SK-N-SH treated with all-trans-retinoic acid at 6 μM for 48 hours (cell line): ENCODE measurements at regions not wholly inside any gene's neighbourhood (a gene's known extent, or its start where the extent isn't known, plus 50 kb on each side); places are given as distances from the start of the nearest gene placed in this dataset.

Experiments used
- ATAC-seq: fragments of 200-7000 bp; cut with Tn5 transposase; 3 replicates; pipeline ENCODE4 v1.9.1; 2020; ENCODE audit warnings: mild to moderate bottlenecking, moderate library complexity
- ARNTL ChIP-seq: fragments of 450-650 bp; formaldehyde crosslinking; IDR thresholded peaks from 2 replicates; pipeline ENCODE4 v1.5.0; 2020; ENCODE audit warnings: low read depth, mild to moderate bottlenecking, moderate library complexity, borderline replicate concordance
- BACH2 ChIP-seq: fragments of 250-450 bp; sonication (Bioruptor Pico); IDR thresholded peaks from 2 replicates; pipeline ENCODE4 v1.9.0; 2021; ENCODE audit warnings: mild to moderate bottlenecking, borderline replicate concordance
- CSDC2 ChIP-seq: fragments of 250-450 bp; sonication (Bioruptor Pico); IDR thresholded peaks from 2 replicates; pipeline ENCODE4 v1.5.0; 2020; ENCODE audit warnings: mild to moderate bottlenecking, moderate library complexity
- ESRRG ChIP-seq: fragments of 250-450 bp; sonication (Bioruptor Pico); IDR thresholded peaks from 2 replicates; pipeline ENCODE4 v1.6.1; 2021; ENCODE audit warnings: mild to moderate bottlenecking
- GLIS3 ChIP-seq: fragments of 250-450 bp; sonication (Bioruptor Pico); IDR thresholded peaks from 2 replicates; pipeline ENCODE4 v1.5.0; 2020; ENCODE audit warnings: mild to moderate bottlenecking, moderate library complexity
- ISL1 ChIP-seq: fragments of 250-450 bp; sonication (Bioruptor Pico); IDR thresholded peaks from 2 replicates; pipeline ENCODE4 v2.1.2; 2022; ENCODE audit warnings: mild to moderate bottlenecking, moderate library complexity
- OSR1 ChIP-seq: fragments of 250-450 bp; sonication (Bioruptor Pico); IDR thresholded peaks from 2 replicates; pipeline ENCODE4 v1.8.0; 2022; ENCODE audit warnings: moderate library complexity, mild to moderate bottlenecking, inconsistent platforms
- PPARA ChIP-seq: fragments of 250-450 bp; sonication (Bioruptor Pico); IDR thresholded peaks from 2 replicates; pipeline ENCODE4 v1.5.0; 2020; ENCODE audit warnings: mild to moderate bottlenecking, borderline replicate concordance
- RARB ChIP-seq: fragments of 250-450 bp; sonication (Bioruptor Pico); IDR thresholded peaks from 2 replicates; pipeline ENCODE4 v1.8.0; 2021; ENCODE audit warnings: mild to moderate bottlenecking, moderate library complexity
- SNAI2 ChIP-seq: fragments of 250-450 bp; sonication (Bioruptor Pico); IDR thresholded peaks from 2 replicates; pipeline ENCODE4 v1.5.0; 2020; ENCODE audit warnings: mild to moderate bottlenecking, moderate library complexity
- TCF4 ChIP-seq: fragments of 250-450 bp; sonication (Bioruptor Pico); IDR thresholded peaks from 2 replicates; pipeline ENCODE4 v1.8.0; 2021; ENCODE audit warnings: mild to moderate bottlenecking, moderate library complexity, borderline replicate concordance
- TOX ChIP-seq: fragments of 250-450 bp; sonication (Bioruptor Pico); IDR thresholded peaks from 2 replicates; pipeline ENCODE4 v1.8.0; 2021; ENCODE audit warnings: mild to moderate bottlenecking, moderate library complexity, borderline replicate concordance
- ZC3H10 ChIP-seq: fragments of 250-450 bp; sonication (Bioruptor Pico); IDR thresholded peaks from 2 replicates; pipeline ENCODE4 v1.5.1; 2021; ENCODE audit warnings: mild to moderate bottlenecking, moderate library complexity
- ZFP3 ChIP-seq: fragments of 250-450 bp; sonication (Bioruptor Pico); IDR thresholded peaks from 2 replicates; pipeline ENCODE4 v1.5.0; 2020; ENCODE audit warnings: mild to moderate bottlenecking, moderate library complexity
- ZNF565 ChIP-seq: fragments of 450-650 bp; formaldehyde crosslinking; conservative IDR thresholded peaks from 2 replicates; pipeline ENCODE4 v1.5.0; 2020; ENCODE audit warnings: low read depth, mild to moderate bottlenecking, moderate library complexity
- ZNF8 ChIP-seq: fragments of 450-650 bp; formaldehyde crosslinking; IDR thresholded peaks from 2 replicates; pipeline ENCODE4 v1.5.0; 2020; ENCODE audit warnings: mild to moderate bottlenecking, moderate library complexity
- TF ChIP-seq, protein P1 (sequence below): fragments of 250-450 bp; sonication (Bioruptor Pico); IDR thresholded peaks from 2 replicates; pipeline ENCODE4 v1.8.0; 2020; ENCODE audit warnings: mild to moderate bottlenecking, moderate library complexity, borderline replicate concordance
- TF ChIP-seq, protein P2 (sequence below): fragments of 250-450 bp; sonication (Bioruptor Pico); IDR thresholded peaks from 2 replicates; pipeline ENCODE4 v1.8.0; 2021; ENCODE audit warnings: low read depth, mild to moderate bottlenecking, moderate library complexity, borderline replicate concordance
- TF ChIP-seq, protein P3 (sequence below): fragments of 250-450 bp; sonication (Bioruptor Pico); IDR thresholded peaks from 2 replicates; pipeline ENCODE4 v1.5.0; 2020; ENCODE audit warnings: mild to moderate bottlenecking, moderate library complexity
- TF ChIP-seq, protein P4 (sequence below): fragments of 250-450 bp; sonication (Bioruptor Pico); IDR thresholded peaks from 2 replicates; pipeline ENCODE4 v1.5.1; 2020; ENCODE audit warnings: low read depth, mild to moderate bottlenecking, moderate library complexity
- TF ChIP-seq, protein P5 (sequence below): fragments of 250-450 bp; sonication (Bioruptor Pico); IDR thresholded peaks from 2 replicates; pipeline ENCODE4 v1.5.1; 2021; ENCODE audit warnings: mild to moderate bottlenecking, moderate library complexity

DNA sequence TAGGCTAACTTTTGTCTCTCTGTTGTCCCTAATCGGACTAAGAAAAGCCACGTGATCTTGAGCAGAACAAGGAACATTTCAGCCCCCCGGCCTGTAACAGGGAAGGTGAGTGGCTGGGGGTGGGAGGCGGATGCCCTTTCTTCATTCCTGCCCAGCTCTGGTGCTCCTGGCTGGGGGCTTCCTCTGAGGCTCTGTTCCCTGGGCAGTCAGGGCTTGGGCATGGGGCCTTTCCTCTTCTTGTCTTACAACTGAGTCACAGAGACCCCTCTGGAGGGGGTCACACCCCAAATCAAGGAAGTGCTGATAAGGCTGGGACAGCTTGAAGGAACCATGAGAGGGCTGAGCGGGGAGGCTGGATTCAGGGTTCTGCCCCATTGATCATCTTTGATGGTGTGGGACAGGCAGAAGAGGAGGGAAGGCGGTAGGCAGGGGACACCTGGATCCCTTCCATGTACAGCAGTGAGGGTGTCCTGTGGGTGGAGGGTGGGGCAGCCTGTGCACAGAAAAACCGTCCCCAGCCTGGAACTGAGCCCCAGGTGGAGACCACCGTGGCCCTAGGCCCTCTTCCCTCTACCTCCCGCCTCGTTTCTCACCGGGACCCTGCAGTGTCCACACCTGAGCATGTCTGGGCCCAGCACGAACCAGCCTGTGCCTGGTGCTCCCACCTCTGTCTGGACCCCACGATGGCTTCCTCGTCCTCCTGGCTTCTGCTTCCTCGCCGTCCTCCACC is 257.7 kb upstream of the IRX1 start:
- ATAC-seq, result no peak
- TF ChIP-seq ISL1 (CRISPR knock-in tag), result no peak
- no peak for TF ChIP-seq ZNF8 (CRISPR knock-in tag)
- TF ChIP-seq PPARA, result no peak
- TF ChIP-seq OSR1 (CRISPR knock-in tag), result no peak
- TF ChIP-seq, protein P1, sequence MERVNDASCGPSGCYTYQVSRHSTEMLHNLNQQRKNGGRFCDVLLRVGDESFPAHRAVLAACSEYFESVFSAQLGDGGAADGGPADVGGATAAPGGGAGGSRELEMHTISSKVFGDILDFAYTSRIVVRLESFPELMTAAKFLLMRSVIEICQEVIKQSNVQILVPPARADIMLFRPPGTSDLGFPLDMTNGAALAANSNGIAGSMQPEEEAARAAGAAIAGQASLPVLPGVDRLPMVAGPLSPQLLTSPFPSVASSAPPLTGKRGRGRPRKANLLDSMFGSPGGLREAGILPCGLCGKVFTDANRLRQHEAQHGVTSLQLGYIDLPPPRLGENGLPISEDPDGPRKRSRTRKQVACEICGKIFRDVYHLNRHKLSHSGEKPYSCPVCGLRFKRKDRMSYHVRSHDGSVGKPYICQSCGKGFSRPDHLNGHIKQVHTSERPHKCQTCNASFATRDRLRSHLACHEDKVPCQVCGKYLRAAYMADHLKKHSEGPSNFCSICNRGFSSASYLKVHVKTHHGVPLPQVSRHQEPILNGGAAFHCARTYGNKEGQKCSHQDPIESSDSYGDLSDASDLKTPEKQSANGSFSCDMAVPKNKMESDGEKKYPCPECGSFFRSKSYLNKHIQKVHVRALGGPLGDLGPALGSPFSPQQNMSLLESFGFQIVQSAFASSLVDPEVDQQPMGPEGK (CRISPR knock-in tag), result no peak
- TF ChIP-seq RARB, result no peak

DNA sequence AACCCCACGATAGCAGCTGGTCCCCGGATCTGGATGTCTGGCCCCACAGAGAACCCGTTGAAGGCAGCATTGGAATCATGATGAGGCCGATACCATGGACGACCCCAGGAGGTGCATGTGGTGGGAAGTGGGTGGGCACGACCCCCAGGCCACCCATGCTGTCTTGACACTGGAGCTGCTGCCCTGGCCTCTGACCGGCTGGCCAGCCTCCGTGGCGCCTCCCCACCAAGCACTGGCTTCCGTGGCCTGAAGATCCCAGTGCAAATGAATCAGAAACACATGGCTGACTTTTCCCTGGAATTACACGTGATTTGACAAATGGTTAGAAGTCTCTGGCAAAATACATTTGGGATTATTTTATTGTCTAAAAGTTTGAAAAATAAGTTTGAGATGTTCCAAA is 259.0 kb upstream of the IRX1 start:
- TF ChIP-seq ZFP3 (CRISPR knock-in tag) (no peak), GLIS3 (no peak), TOX (CRISPR knock-in tag) (no peak), CSDC2 (no peak), PPARA (no peak)
- TF ChIP-seq, protein P2, sequence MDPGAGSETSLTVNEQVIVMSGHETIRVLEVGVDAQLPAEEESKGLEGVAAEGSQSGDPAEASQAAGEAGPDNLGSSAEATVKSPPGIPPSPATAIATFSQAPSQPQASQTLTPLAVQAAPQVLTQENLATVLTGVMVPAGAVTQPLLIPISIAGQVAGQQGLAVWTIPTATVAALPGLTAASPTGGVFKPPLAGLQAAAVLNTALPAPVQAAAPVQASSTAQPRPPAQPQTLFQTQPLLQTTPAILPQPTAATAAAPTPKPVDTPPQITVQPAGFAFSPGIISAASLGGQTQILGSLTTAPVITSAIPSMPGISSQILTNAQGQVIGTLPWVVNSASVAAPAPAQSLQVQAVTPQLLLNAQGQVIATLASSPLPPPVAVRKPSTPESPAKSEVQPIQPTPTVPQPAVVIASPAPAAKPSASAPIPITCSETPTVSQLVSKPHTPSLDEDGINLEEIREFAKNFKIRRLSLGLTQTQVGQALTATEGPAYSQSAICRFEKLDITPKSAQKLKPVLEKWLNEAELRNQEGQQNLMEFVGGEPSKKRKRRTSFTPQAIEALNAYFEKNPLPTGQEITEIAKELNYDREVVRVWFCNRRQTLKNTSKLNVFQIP (CRISPR knock-in tag), result no peak
- TF ChIP-seq, all 23 proteins: peak for 0
- ATAC-seq, result no peak

DNA sequence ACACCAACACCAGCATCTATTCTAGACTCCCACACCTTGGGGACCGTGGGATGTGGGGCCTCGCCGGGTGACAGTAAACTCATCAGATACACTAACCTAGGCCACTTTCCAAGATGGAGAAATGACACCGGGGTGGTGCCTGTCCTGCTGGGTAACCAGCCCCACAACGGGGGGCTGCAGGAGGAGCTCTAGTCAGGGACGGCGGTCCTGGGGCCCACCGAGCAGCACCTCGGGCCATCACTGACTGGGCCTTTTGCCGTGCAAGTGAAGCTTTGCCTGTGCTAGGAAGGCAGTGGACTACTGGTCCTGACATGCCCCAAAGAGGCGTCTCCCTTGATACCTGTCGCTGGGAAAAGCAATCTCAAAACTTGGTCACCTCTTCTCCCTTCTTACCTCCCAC is 260.3 kb upstream of the IRX1 start:
- no peak for TF ChIP-seq ZNF565
- TF ChIP-seq GLIS3, result no peak
- TF ChIP-seq, protein P3, sequence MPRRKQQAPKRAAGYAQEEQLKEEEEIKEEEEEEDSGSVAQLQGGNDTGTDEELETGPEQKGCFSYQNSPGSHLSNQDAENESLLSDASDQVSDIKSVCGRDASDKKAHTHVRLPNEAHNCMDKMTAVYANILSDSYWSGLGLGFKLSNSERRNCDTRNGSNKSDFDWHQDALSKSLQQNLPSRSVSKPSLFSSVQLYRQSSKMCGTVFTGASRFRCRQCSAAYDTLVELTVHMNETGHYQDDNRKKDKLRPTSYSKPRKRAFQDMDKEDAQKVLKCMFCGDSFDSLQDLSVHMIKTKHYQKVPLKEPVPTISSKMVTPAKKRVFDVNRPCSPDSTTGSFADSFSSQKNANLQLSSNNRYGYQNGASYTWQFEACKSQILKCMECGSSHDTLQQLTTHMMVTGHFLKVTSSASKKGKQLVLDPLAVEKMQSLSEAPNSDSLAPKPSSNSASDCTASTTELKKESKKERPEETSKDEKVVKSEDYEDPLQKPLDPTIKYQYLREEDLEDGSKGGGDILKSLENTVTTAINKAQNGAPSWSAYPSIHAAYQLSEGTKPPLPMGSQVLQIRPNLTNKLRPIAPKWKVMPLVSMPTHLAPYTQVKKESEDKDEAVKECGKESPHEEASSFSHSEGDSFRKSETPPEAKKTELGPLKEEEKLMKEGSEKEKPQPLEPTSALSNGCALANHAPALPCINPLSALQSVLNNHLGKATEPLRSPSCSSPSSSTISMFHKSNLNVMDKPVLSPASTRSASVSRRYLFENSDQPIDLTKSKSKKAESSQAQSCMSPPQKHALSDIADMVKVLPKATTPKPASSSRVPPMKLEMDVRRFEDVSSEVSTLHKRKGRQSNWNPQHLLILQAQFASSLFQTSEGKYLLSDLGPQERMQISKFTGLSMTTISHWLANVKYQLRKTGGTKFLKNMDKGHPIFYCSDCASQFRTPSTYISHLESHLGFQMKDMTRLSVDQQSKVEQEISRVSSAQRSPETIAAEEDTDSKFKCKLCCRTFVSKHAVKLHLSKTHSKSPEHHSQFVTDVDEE (CRISPR knock-in tag), result no peak
- TF ChIP-seq, protein P4, sequence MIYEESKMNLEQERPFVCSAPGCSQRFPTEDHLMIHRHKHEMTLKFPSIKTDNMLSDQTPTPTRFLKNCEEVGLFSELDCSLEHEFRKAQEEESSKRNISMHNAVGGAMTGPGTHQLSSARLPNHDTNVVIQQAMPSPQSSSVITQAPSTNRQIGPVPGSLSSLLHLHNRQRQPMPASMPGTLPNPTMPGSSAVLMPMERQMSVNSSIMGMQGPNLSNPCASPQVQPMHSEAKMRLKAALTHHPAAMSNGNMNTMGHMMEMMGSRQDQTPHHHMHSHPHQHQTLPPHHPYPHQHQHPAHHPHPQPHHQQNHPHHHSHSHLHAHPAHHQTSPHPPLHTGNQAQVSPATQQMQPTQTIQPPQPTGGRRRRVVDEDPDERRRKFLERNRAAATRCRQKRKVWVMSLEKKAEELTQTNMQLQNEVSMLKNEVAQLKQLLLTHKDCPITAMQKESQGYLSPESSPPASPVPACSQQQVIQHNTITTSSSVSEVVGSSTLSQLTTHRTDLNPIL (CRISPR knock-in tag), result no peak
- TF ChIP-seq CSDC2, result no peak
- TF ChIP-seq PPARA, result no peak
- TF ChIP-seq ZC3H10 (CRISPR knock-in tag), result no peak
- TF ChIP-seq ARNTL (CRISPR knock-in tag), result no peak
- no peak for TF ChIP-seq ZNF8 (CRISPR knock-in tag)
- TF ChIP-seq, protein P5, sequence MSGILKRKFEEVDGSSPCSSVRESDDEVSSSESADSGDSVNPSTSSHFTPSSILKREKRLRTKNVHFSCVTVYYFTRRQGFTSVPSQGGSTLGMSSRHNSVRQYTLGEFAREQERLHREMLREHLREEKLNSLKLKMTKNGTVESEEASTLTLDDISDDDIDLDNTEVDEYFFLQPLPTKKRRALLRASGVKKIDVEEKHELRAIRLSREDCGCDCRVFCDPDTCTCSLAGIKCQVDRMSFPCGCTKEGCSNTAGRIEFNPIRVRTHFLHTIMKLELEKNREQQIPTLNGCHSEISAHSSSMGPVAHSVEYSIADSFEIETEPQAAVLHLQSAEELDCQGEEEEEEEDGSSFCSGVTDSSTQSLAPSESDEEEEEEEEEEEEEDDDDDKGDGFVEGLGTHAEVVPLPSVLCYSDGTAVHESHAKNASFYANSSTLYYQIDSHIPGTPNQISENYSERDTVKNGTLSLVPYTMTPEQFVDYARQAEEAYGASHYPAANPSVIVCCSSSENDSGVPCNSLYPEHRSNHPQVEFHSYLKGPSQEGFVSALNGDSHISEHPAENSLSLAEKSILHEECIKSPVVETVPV (CRISPR knock-in tag), result no peak
- no peak for TF ChIP-seq TOX (CRISPR knock-in tag)
- no peak for TF ChIP-seq ZFP3 (CRISPR knock-in tag)
- ATAC-seq, result no peak

DNA sequence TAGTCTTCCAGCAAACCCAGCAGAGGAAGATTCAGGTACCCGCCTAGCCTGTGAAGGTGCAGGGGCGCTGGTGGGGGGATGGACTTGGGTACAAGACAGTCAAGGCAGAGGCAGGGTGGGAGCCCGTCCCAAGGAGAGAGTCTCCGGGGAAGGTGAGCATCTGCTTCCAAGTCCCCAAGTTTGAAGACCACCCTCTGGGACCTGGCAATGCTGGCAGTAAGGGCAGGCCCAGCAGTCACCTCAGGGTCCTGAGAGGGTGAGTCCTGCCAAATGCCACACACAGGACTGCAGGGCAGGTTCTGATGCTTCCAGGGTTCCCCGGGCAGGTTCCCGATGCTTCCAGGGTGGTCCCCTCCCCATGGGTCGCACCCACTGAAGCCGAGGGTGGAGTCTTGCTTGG is 261.8 kb upstream of the IRX1 start:
- TF ChIP-seq TOX (CRISPR knock-in tag) (no peak), ZFP3 (CRISPR knock-in tag) (no peak), BACH2 (CRISPR knock-in tag) (no peak), ZC3H10 (CRISPR knock-in tag) (no peak), ARNTL (CRISPR knock-in tag) (no peak), TCF4 (CRISPR knock-in tag) (no peak), OSR1 (CRISPR knock-in tag) (no peak), SNAI2 (CRISPR knock-in tag) (no peak), ESRRG (CRISPR knock-in tag) (no peak), RARB (no peak), ZNF565 (no peak), CSDC2 (no peak), PPARA (no peak), ZNF8 (CRISPR knock-in tag) (no peak)
- TF ChIP-seq, protein P3 (CRISPR knock-in tag), result no peak
- TF ChIP-seq, protein P4 (CRISPR knock-in tag), result no peak
- TF ChIP-seq, all 23 proteins: peak for 0
- no peak for ATAC-seq
